IMR-90 (cell line): ENCODE measurements at regions not wholly inside any gene's neighbourhood (a gene's known extent, or its start where the extent isn't known, plus 50 kb on each side); places are given as distances from the start of the nearest gene placed in this dataset.

ENCODE experiments used
- ATAC-seq: fragments of 200-7000 bp; cut with Tn5 transposase; 2 replicates; pipeline ENCODE4 v1.9.1; 2020; ENCODE audit warnings: low read depth, mild to moderate bottlenecking, moderate library complexity
- BruUV-seq: library from RNA; stranded (reverse); fragments of 400-500 nt; replicated peaks from 2 replicates; lab custom pipeline; 2021; lab: Mats Ljungman, UMichigan
- CTCF ChIA-PET: fragments of 300-600 bp; formaldehyde crosslinking; extraction: SDS; loops from one replicate; lab custom pipeline; 2021; ENCODE audit warnings: antibody characterized with exemption; lab: Yijun Ruan, JAX
- POLR2A ChIA-PET: fragments of 300-600 bp; sonication (Branson Sonifier 250); formaldehyde crosslinking; loops from one replicate; lab custom pipeline; 2022; ENCODE audit warnings: antibody characterized with exemption; ENCODE audit not compliant: unreplicated experiment; lab: Charles Lee
- DNase-seq: peaks from one replicate; pipeline ENCODE4 v3.0.0; 2013
- H2AFZ ChIP-seq: replicated peaks from 2 replicates; pipeline ENCODE3; 2013; ENCODE audit warnings: low read length, mild to moderate bottlenecking; ENCODE audit not compliant: poor library complexity
- H2AK5ac ChIP-seq: 2 replicates; pipeline ENCODE4 v1.6.1; 2013; ENCODE audit warnings: low read depth, low read length, inconsistent platforms
- H2AK9ac ChIP-seq: replicated peaks from 2 replicates; pipeline ENCODE3; 2013; ENCODE audit warnings: mild to moderate bottlenecking, low read depth, low read length, moderate library complexity; ENCODE audit not compliant: poor library complexity
- H2BK120ac ChIP-seq: 2 replicates; pipeline ENCODE4 v1.6.1; 2013; ENCODE audit warnings: low read depth, low read length, inconsistent platforms
- H2BK15ac ChIP-seq: 3 replicates; pipeline ENCODE4 v1.6.1; 2013; ENCODE audit warnings: low read depth, low read length, inconsistent platforms
- H2BK20ac ChIP-seq: 2 replicates; pipeline ENCODE4 v1.6.1; 2013; ENCODE audit warnings: low read depth, mild to moderate bottlenecking, inconsistent platforms, low read length, moderate library complexity
- H2BK5ac ChIP-seq: 2 replicates; pipeline ENCODE4 v1.6.1; 2013; ENCODE audit warnings: mild to moderate bottlenecking, low read depth, low read length, inconsistent platforms; ENCODE audit not compliant: poor library complexity, severe bottlenecking
- H3K14ac ChIP-seq: replicated peaks from 2 replicates; pipeline ENCODE4 v1.6.1; 2013; ENCODE audit warnings: low read depth, low read length, inconsistent platforms
- H3K18ac ChIP-seq: 2 replicates; pipeline ENCODE4 v1.6.1; 2013; ENCODE audit warnings: low read depth, low read length, control low read depth
- H3K23ac ChIP-seq: 2 replicates; pipeline ENCODE4 v1.6.1; 2013; ENCODE audit warnings: low read depth, low read length, inconsistent platforms
- H3K27ac ChIP-seq: 2 replicates; pipeline ENCODE4 v1.5.1; 2013; ENCODE audit warnings: mild to moderate bottlenecking, control low read depth, low read length; ENCODE audit not compliant: insufficient read depth
- H3K27me3 ChIP-seq: 2 replicates; pipeline ENCODE4 v1.6.1; 2013; ENCODE audit warnings: low read length; ENCODE audit not compliant: control insufficient read depth, insufficient read depth
- H3K36me3 ChIP-seq: 2 replicates; pipeline ENCODE4 v1.6.1; 2013; ENCODE audit warnings: low read length, mixed read lengths; ENCODE audit not compliant: control insufficient read depth, insufficient read depth
- H3K4ac ChIP-seq: 2 replicates; pipeline ENCODE4 v1.6.1; 2013; ENCODE audit warnings: low read depth, low read length, inconsistent platforms
- H3K4me1 ChIP-seq: 2 replicates; pipeline ENCODE4 v1.6.1; 2013; ENCODE audit warnings: low read length, mixed read lengths; ENCODE audit not compliant: control insufficient read depth, insufficient read depth
- H3K4me2 ChIP-seq: 2 replicates; pipeline ENCODE4 v1.6.1; 2013; ENCODE audit warnings: low read depth, mild to moderate bottlenecking, control low read depth, low read length, moderate library complexity
- H3K4me3 ChIP-seq: 2 replicates; pipeline ENCODE4 v1.5.1; 2013; ENCODE audit warnings: low read depth, mild to moderate bottlenecking, control low read depth, low read length, moderate library complexity; ENCODE audit not compliant: insufficient read depth
- H3K56ac ChIP-seq: 2 replicates; pipeline ENCODE4 v1.6.1; 2013; ENCODE audit warnings: low read length, inconsistent platforms; ENCODE audit not compliant: insufficient read depth; ENCODE audit errors: extremely low read depth
- H3K79me1 ChIP-seq, 2 experiments: 2 replicates each; pipeline ENCODE4 v1.6.1; 2013; ENCODE audit warnings: low read length in 2 of 2, inconsistent platforms in 1 of 2, low read depth in 1 of 2
- H3K9ac ChIP-seq: 2 replicates; pipeline ENCODE4 v1.6.1; 2013; ENCODE audit warnings: low read depth, low read length, control low read depth
- H3K9me1 ChIP-seq: 2 replicates; pipeline ENCODE4 v1.6.1; 2013; ENCODE audit warnings: low read length, inconsistent platforms; ENCODE audit not compliant: insufficient read depth
- H3K9me3 ChIP-seq: 2 replicates; pipeline ENCODE4 v1.6.1; 2013; ENCODE audit warnings: low read length; ENCODE audit not compliant: control insufficient read depth, insufficient read depth
- H4K20me1 ChIP-seq: 2 replicates; pipeline ENCODE4 v1.6.1; 2013; ENCODE audit warnings: low read length, inconsistent platforms; ENCODE audit not compliant: insufficient read depth
- H4K5ac ChIP-seq: 2 replicates; pipeline ENCODE4 v1.6.1; 2013; ENCODE audit warnings: mild to moderate bottlenecking, low read depth, low read length, control low read depth
- H4K8ac ChIP-seq, 2 experiments: 2 replicates each; pipeline ENCODE4 v1.6.1; 2013; ENCODE audit warnings: low read depth in 2 of 2, low read length in 2 of 2, control low read depth in 1 of 2, inconsistent platforms in 1 of 2
- H4K91ac ChIP-seq: 2 replicates; pipeline ENCODE4 v1.6.1; 2013; ENCODE audit warnings: low read depth, low read length, inconsistent platforms; ENCODE audit not compliant: insufficient read depth
- BHLHE40 ChIP-seq: fragments of 150-350 bp; IDR thresholded peaks from 2 replicates; pipeline ENCODE4 v1.6.1; 2016; ENCODE audit warnings: mild to moderate bottlenecking, low read depth, low read length
- CEBPB ChIP-seq: IDR thresholded peaks from 2 replicates; pipeline ENCODE4 v1.6.1; 2012; ENCODE audit warnings: low read depth, low read length, improper control_type of control experiment
- CHD1 ChIP-seq: IDR thresholded peaks from 2 replicates; pipeline ENCODE4 v1.6.1; 2012; ENCODE audit warnings: low read depth, low read length, improper control_type of control experiment
- CTCF ChIP-seq: conservative IDR thresholded peaks from 2 replicates; pipeline ENCODE4 v1.5.1; 2012; ENCODE audit warnings: mild to moderate bottlenecking, low read depth, low read length, improper control_type of control experiment
- ELK1 ChIP-seq: fragments of 150-350 bp; IDR thresholded peaks from 2 replicates; pipeline ENCODE4 v1.6.1; 2016; ENCODE audit warnings: low read depth, mild to moderate bottlenecking, low read length, moderate library complexity, borderline replicate concordance
- FOS ChIP-seq: fragments of 150-350 bp; IDR thresholded peaks from 2 replicates; pipeline ENCODE4 v1.6.1; 2016; ENCODE audit warnings: low read depth, low read length
- MAFK ChIP-seq: IDR thresholded peaks from 2 replicates; pipeline ENCODE4 v1.6.1; 2012; ENCODE audit warnings: low read depth, low read length, improper control_type of control experiment
- MAZ ChIP-seq: IDR thresholded peaks from 2 replicates; pipeline ENCODE4 v1.6.1; 2012; ENCODE audit warnings: low read depth, mild to moderate bottlenecking, low read length, improper control_type of control experiment, moderate library complexity, borderline replicate concordance
- MXI1 ChIP-seq: IDR thresholded peaks from 2 replicates; pipeline ENCODE4 v1.6.1; 2012; ENCODE audit warnings: low read depth, mild to moderate bottlenecking, low read length, moderate library complexity, borderline replicate concordance
- POLR2A ChIP-seq: IDR thresholded peaks from 2 replicates; pipeline ENCODE4 v1.6.1; 2012; ENCODE audit warnings: mild to moderate bottlenecking, low read depth, low read length
- RAD21 ChIP-seq: IDR thresholded peaks from 2 replicates; pipeline ENCODE4 v1.6.1; 2012; ENCODE audit warnings: low read length, improper control_type of control experiment
- RFX5 ChIP-seq: IDR thresholded peaks from 2 replicates; pipeline ENCODE4 v1.8.0; 2012; ENCODE audit warnings: low read depth, mild to moderate bottlenecking, low read length, moderate library complexity
- SMC3 ChIP-seq: fragments of 150-350 bp; IDR thresholded peaks from 2 replicates; pipeline ENCODE4 v1.6.1; 2016; ENCODE audit warnings: low read depth, mild to moderate bottlenecking, antibody characterized with exemption, low read length, moderate library complexity
- WGBS, 2 experiments: methylation state at CpG; one replicate each; pipeline versions ENCODE4 v1.1.5 to v1.1.7; 2013; ENCODE audit warnings: missing lambda C conversion rate in 2 of 2; ENCODE audit not compliant: insufficient read length in 1 of 2; ENCODE audit errors: extremely low coverage in 2 of 2; 5-methylcytosine and 5-hydroxymethylcytosine counted together
- dilution Hi-C: fragments of 300-500 bp; cut with HindIII; formaldehyde crosslinking; loops from one replicate; pipeline ENCODE4 v1.14.3; 2018; ENCODE audit warnings: low sequenced_read_pairs; ENCODE audit not compliant: unreplicated experiment
- in situ Hi-C: fragments of 300-500 bp; cut with MboI; formaldehyde crosslinking; loops from 3 replicates; pipeline ENCODE4 v1.14.3; 2019; ENCODE audit warnings: low sequenced_read_pairs, inconsistent platforms, mixed read lengths
- intact Hi-C: fragments of 100-400 bp; cut with micrococcal nuclease; formaldehyde crosslinking; loops from 2 replicates; pipeline ENCODE4 v1.10.0; 2022
- TF ChIP-seq, protein P1 (sequence below): fragments of 150-350 bp; IDR thresholded peaks from 2 replicates; pipeline ENCODE4 v1.6.1; 2017; ENCODE audit warnings: mild to moderate bottlenecking, antibody characterized with exemption, low read length, low read depth

- no peak overlapping the region for H3K4ac ChIP-seq
- no peak overlapping the region for H4K91ac ChIP-seq
- H3K9me3 ChIP-seq, result 0 out of 2 replicates have a peak, but pooled peaks cover 1% of the 10 kb centered on the region
- H2AK5ac ChIP-seq, result no peak overlapping the region
- intact Hi-C loops (no loop called here), in situ Hi-C loops (no loop called here), dilution Hi-C loops (no loop called here)
- no peaks in the 10 kb centered on the region for H3K27me3 ChIP-seq
- H3K79me1 ChIP-seq, result no peaks in the 10 kb centered on the region
- H3K9me1 ChIP-seq, result no peaks in the 10 kb centered on the region
- H2BK15ac ChIP-seq, result no peak overlapping the region
- H3K18ac ChIP-seq, result no peak overlapping the region
- no peak for DNase-seq
- no peak overlapping the region for H3K23ac ChIP-seq
- no peak for ATAC-seq
- no peak overlapping the region for H2AK9ac ChIP-seq
- no peak overlapping the region for H2BK120ac ChIP-seq
- ChIA-PET CTCF (no interaction called here), POLR2A (no interaction called here)
- TF ChIP-seq RFX5, result no peak
- TF ChIP-seq RAD21, result no peak
- no peak for TF ChIP-seq CTCF
- TF ChIP-seq SMC3, result no peak
- TF ChIP-seq BHLHE40, result no peak
- no peak for TF ChIP-seq ELK1
- TF ChIP-seq MAFK, result no peak
- no peak for TF ChIP-seq CEBPB
- TF ChIP-seq POLR2A, result no peak
- no peak for TF ChIP-seq MXI1
- TF ChIP-seq FOS, result no peak
- no peak for TF ChIP-seq MAZ
- TF ChIP-seq, protein P1, sequence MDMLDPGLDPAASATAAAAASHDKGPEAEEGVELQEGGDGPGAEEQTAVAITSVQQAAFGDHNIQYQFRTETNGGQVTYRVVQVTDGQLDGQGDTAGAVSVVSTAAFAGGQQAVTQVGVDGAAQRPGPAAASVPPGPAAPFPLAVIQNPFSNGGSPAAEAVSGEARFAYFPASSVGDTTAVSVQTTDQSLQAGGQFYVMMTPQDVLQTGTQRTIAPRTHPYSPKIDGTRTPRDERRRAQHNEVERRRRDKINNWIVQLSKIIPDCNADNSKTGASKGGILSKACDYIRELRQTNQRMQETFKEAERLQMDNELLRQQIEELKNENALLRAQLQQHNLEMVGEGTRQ, result no peak
- no peak for TF ChIP-seq CHD1
- H3K14ac ChIP-seq, result no peak overlapping the region
- no TSS peak for BruUV-seq
- H3K4me1 ChIP-seq, result no peaks in the 10 kb centered on the region
- H3K4me2 ChIP-seq, result no peak overlapping the region
- no peak overlapping the region for H2BK5ac ChIP-seq
- H3K36me3 ChIP-seq, result no peaks in the 10 kb centered on the region
- H3K9ac ChIP-seq, result no peak overlapping the region
- H4K5ac ChIP-seq, result no peak overlapping the region
- H4K8ac ChIP-seq, result no peak overlapping the region
- no CpG with 5 or more reads among the region's 2 CpGs for WGBS, 2 experiments
- H3K27ac ChIP-seq, result no peak overlapping the region
- no peaks in the 10 kb centered on the region for H4K20me1 ChIP-seq
- no peak overlapping the region for H2AFZ ChIP-seq
- no peak overlapping the region for H3K4me3 ChIP-seq
- no peak overlapping the region for H2BK20ac ChIP-seq
- H3K56ac ChIP-seq, result no peak overlapping the region
Measured at GRCh38 chr6:102820098-102820497, 1426.6 kb downstream of the GRIK2 start.
